HT-29 (cell line): ENCODE measurements at regions not wholly inside any gene's neighbourhood (a gene's known extent, or its start where the extent isn't known, plus 50 kb on each side); places are given as distances from the start of the nearest gene placed in this dataset.

Source experiments
- DNase-seq: peaks from one replicate; pipeline ENCODE4 v3.0.0-alpha.2; 2015; ENCODE audit warnings: low spot score

GRCh38 chr6:95243053-95243452 lies 334.3 kb upstream of the MANEA start:
- DNase-seq, result no peak

GRCh38 chr6:95244751-95245150 lies 332.6 kb upstream of the MANEA start:
- no peak for DNase-seq

GRCh38 chr6:95248499-95248898 lies 328.8 kb upstream of the MANEA start:
- DNase-seq, result no peak

- DNase-seq, result no peak
Measured at GRCh38 chr6:95249175-95249574, 328.2 kb upstream of the MANEA start.

DNA sequence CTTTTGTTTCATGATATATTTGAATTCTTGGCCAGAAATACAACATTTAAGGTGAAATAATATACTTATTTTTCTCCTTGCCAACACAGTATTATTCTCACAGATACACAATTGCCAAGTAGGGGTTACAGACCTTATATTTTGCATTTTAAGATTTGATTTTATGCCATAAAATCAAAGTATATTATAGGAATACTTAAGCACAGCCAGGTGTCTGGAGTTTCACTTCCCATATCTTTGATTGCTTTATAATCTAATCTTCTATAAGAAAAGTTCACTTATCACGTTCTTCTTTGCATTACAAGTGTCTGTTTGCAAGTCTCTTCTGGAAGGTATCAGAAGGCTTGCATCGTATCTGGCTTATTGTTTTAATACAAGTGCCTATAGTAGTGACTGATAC lies 327.7 kb upstream of the MANEA start:
- no peak for DNase-seq

DNA sequence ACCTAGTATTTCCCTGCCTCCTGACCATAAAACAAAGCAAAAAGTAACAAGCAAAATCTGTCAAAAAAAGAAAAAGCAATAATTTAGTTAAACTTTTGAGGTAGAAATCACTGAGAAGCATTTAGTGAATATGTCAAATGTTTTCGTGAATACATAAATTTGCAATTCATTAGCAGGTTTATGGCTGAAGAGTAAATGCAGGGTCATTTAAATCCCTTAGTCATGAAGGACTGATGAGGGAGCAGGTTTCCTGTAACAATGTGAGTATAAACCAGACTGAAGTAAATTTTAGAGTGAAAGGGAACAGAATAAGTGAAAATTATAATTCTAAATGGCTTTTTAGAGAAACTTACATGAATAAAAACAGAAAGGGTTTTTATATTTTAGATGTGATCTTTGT lies 313.5 kb upstream of the MANEA start:
- no peak for DNase-seq

DNA sequence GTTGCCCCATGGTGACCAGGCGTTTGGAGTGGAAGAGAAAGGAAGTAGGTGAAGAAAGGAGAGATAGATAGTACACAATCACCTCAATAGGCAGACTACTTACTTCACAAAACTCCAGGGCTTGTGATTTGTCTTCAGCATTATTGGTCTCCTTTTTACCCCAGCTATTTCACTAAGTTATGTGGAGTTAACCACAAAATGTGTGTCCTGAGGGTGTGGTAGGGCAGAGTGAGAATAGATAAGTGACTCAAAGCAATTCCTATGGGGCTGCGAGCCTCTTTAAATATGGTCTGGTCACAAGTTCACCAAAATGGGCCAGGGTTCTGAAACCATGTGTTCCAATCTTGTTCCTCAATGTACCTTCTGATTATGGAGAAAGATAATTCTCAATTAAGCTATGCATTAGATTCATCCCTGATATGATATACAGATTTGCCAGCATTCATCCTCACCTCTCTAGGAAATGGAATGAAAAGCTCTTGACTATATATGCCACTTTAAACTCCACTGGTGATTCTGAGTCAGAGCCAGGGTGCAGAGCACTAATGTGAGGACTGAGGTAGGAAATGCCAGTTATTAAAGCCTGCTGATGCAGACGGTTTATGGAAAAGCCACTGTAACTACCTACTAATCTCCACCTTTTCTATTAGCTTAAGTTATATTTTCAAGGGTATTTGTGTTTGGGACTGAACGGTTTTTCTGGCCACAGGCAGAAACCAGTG lies 310.6 kb upstream of the MANEA start:
- no peak for DNase-seq

DNA sequence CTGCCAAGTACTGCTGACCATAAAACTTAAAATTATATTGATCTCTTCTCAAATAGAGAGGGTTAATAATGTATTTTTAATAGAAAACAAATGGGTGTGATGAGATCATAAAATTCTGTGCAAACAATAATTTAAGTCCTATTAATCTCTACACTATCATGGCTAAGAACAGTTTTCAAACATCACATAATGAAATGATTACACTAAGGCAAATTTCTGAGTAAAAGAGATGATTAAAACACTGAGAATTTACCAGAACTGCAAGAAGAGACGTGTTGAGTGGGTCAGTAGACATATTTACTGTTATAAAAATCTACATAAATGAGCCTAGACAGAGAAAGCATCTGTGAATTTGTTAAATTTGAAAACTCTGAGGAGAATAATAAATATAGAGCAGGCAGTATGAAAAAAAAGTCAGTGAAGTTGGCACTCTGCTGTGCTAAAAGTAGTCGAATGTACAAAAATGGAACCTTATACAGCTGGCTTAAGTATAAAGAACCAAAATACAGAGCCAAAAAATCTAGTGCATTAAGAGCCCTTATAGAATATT lies 302.6 kb upstream of the MANEA start:
- no peak for DNase-seq

- DNase-seq, result no peak
Measured at GRCh38 chr6:95279616-95280015, 297.7 kb upstream of the MANEA start.

DNA sequence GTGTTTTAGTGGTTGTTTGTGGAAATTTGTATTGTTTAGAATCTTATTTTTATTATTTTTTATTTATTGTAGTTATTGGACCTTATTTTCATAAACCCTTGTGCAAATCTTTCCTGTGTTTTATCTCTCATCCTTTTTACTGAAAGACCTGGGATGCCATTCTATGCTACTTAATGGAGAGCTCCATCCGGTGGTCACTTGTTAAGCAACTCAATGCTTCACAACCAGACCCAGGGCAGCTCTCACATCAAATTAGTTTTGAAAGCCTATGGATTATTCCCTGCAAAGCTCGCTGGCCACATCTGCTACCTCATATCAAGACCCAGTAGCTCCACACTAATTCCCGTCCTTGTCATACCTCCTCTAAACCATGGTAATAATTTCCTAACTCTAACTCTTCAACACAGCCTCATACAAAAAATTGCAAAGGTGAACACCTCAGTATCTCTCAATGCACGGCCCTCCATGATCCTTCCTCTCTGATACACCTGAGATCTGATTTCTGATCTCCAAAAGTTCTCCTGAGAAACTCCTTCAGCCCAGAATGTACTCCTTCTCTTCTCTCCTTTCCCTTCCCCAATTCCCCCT lies 296.6 kb upstream of the MANEA start:
- DNase-seq, result peak; percentile 38

GRCh38 chr6:95285881-95286280 lies 291.5 kb upstream of the MANEA start:
- no peak for DNase-seq

DNA sequence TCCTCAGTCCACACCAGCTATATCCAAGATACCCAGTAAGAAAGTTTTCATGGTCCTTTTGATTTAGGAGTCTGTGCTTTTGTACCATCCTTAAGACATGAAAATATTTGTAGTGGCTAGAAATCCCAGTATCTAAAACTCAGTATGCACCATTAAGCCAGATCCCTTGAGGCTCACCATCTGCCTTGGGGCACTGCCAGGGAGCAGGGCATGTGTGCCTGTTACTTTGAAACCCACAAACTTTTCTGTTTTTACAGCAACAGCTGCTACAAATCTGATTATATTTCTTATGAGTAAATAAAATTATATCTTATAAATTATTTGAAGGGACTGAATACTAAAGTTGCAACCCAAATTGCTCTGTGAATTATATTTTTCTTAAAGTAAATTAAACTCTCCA lies 290.5 kb upstream of the MANEA start:
- no peak for DNase-seq

DNA sequence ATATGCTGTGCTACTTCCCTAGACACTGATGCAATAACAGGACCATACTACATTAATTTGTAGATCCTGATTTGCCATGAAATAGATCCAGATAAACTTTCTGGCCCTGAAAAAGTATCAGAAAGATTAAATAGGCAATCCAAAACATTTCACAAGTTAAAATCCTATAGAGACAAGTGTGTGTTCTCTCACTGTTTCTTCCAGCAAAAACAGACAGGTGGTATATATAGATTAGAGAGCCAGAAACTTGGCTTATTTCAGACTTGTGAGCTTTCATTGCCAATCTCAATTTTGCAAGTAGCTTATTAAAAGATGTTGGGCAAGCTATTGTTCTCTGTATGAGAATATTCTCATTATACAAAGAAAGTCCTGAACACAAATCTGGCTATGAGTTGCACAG lies 289.1 kb upstream of the MANEA start:
- DNase-seq, result no peak

- no peak for DNase-seq
Measured at GRCh38 chr6:95292011-95292410, 285.3 kb upstream of the MANEA start.

DNA sequence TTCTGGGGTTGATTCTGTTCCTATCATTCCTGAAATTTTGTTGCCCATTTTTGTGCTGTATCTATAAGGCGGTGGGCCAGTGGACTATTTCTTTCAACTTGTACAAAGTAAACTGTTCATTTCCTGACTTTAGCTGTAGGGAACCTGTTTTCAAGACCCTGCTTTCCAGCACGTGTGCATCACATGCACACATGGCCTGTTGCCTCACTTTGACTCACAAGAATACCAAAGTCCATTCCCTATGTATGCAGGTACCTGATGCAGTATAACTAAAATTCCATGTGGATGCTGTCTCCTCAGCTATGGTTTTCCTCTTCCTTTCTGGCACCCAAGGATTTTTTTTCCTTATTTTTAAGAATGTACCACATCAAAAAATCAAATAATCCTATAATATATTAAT lies 284.1 kb upstream of the MANEA start:
- no peak for DNase-seq

DNA sequence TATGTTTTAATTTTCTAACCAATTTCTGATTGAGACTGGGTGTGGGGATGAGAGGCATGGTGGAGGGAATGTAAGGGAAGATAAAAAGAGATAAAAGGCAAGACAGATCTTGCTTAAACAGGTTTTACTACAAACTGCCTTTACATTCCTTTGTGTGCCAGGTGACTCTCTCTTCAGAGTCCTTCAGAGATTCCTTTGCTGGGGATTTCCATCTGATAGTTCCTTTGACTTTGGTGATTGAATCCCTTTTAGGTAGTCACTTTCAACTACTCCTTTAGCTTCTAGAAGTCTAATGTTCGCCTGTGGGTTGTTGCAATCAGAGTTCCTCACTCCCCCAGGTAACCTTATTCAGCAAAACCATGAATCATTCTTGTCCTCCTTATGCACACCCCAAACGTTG lies 283.3 kb upstream of the MANEA start:
- peak; percentile 4 for DNase-seq

GRCh38 chr6:95309545-95309944 lies 267.8 kb upstream of the MANEA start:
- DNase-seq, result no peak

DNA sequence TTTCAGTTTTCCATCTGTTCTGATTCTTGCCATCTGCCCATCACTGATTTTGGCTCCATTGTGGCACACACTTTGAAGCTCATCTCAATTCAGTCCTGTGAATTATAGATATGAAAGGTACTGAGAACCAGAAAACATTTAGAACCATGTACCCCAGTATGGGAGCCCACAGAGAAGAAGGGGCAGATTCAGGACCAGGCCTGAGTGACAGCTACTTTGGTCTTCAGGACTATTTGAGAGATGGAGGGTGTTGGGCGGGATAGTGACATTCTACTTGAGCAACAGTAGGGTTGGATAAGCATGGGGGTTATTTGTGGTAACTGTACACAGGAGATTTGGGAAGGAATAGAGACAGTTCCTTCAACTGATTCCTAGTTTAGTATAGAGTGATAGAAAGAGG lies 259.2 kb upstream of the MANEA start:
- DNase-seq, result no peak

DNA sequence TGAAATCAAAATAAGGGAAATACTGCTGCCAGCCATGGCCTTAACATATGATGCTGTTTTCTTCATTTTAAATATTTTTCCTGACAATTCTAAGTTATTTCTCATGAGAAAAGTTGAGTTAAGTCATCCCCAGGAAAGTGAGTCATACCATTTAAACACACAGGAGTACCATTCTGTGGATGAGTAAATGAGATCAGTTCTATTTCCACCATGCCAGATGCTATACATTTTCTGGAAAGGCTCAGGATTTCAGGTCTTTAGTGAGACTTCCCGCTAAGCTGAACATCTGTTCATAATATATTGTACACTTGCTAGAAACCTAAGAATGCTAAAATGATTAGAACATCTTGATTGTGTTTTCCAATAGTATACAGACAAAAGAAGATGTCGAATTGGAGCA lies 256.2 kb upstream of the MANEA start:
- no peak for DNase-seq

DNA sequence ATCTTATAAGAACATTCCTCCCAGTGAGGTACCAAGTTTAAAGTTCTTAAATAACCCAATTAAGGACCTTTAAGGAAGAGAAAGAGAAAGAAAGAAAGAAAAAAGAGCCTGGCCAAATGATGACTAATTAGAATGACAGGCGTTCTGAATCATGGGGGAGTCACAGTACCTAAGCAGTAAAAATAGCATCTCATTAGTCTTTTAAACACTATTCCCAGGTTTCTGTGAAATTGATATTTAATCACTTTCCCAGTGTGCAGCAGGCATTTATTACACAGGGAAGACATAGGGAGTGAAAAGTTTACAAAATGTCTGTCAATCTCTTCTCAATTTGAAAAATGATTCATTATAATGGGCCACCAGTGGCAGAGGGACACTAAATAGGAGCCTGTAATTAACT lies 251.4 kb upstream of the MANEA start:
- DNase-seq, result no peak

- no peak for DNase-seq
Measured at GRCh38 chr6:95328231-95328630, 249.1 kb upstream of the MANEA start.

DNA sequence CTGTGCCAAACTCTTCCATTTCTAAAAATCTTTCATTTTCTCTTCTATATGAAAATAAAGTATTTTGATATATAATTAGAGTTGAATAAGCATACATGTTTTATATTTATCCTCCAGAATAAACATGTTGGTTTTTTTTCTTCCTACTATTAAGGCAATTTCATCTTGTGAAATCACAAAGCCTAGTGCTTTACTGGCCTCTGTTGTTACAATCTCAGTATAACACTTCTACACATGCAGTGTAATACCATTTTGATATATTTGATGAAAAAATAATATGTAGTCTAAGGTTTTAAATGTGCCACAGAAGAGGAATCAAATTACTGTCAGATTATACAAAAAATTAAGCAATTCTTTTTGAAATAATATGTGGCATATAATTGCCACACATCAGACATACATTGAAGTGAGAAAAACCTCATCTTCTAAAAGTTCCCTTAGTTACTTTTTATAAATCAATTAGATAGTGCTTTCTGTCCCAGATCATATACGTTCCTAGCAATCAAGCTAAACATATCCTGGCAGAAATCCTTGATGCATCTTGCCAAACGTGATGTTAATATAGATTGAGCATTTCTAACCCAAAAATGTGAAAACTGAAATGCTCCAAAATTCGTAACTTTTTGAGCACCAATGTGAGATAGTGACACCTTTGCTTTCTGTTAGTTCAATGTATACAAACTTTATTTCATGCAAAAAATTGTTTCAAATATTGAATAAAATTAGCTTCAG lies 225.1 kb upstream of the MANEA start:
- peak; percentile 12 for DNase-seq

GRCh38 chr6:95354551-95354950 lies 222.8 kb upstream of the MANEA start:
- DNase-seq, result no peak
